ENCODE measurements at regions not wholly inside any gene's neighbourhood (a gene's known extent, or its start where the extent isn't known, plus 50 kb on each side); places are given as distances from the start of the nearest gene placed in this dataset.
A peak's percentile ranks its signal among the peaks of the same experiment; 100 is the strongest.

GRCh38 chr20:11473983-11474382, 443.7 kb upstream of the BTBD3 start:
- FAIRE-seq = no peak
- BruUV-seq (replicated peaks) = no TSS peak
- CTCF ChIA-PET = no interaction called here

GRCh38 chr20:11483697-11484096, 434.0 kb upstream of the BTBD3 start:
- no peaks in the 10 kb centered on the region for H3K27me3 ChIP-seq (replicated peaks in 1 of 2; ENCODE audit: control insufficient read depth in 2 of 2, insufficient read depth in 2 of 2, low read length in 1 of 2)
- ChIA-PET POLR2A (interaction anchor here (0.6 to 1.0 kb wide), 2 partner anchors 29 to 985 kb away, joined by 4 to 5 read pairs; no protein-coding TSS in a partner anchor), SMC1A (ENCODE audit: uncharacterized antibody, unreplicated experiment) (interaction anchor here (0.6 to 1.8 kb wide), 9 partner anchors 9 to 322 kb away, joined by 3 to 10 read pairs (median 3); no protein-coding TSS in a partner anchor), RAD21 (ENCODE audit: unreplicated experiment) (interaction anchor here (0.6 to 6.4 kb wide), 4 partner anchors 25 to 99 kb away, joined by 3 to 29 read pairs (median 6); no protein-coding TSS in a partner anchor), CTCF (interaction anchor here (0.8 to 3.9 kb wide), 5 partner anchors 12 to 278 kb away, joined by 3 to 13 read pairs (median 3); no protein-coding TSS in a partner anchor)
- H3K36me3 ChIP-seq (ENCODE audit: control insufficient read depth in 2 of 2, insufficient read depth in 2 of 2, low read length in 1 of 2) = no peaks in the 10 kb centered on the region
- intact Hi-C loops (cut with micrococcal nuclease; ENCODE audit: unreplicated experiment) = no loop called here
- no peak overlapping the region for H2AFZ ChIP-seq (ENCODE audit: control insufficient read depth, low read depth, low read length)
- no peak overlapping the region for H3K27ac ChIP-seq (ENCODE audit: control insufficient read depth, insufficient read depth)
- in situ Hi-C loops (cut with MboI) = no loop called here
- ATAC-seq (peak; percentile 69), FAIRE-seq (no peak), DNase-seq (ENCODE audit: low read depth, low spot score) (no peak)
- no peaks in the 10 kb centered on the region for H3K9me3 ChIP-seq (replicated peaks; ENCODE audit: control insufficient read depth, insufficient read depth, low read length)
- H3K4me1 ChIP-seq (ENCODE audit: control insufficient read depth, insufficient read depth, low read length) = no peaks in the 10 kb centered on the region
- no peaks in the 10 kb centered on the region for H4K20me1 ChIP-seq (ENCODE audit: control insufficient read depth, insufficient read depth)
- whole genome bisulfite sequencing (ENCODE audit: insufficient coverage, insufficient replicate concordance, low lambda C conversion rate, missing lambda C conversion rate) = 4% methylated on average over 1 of the region's 1 CpG
- H3K4me2 ChIP-seq (ENCODE audit: control insufficient read depth, insufficient read depth) = no peak overlapping the region
- no peak overlapping the region for H3K4me3 ChIP-seq
- H3K79me2 ChIP-seq (ENCODE audit: control insufficient read depth, insufficient read depth, low read length) = no peaks in the 10 kb centered on the region
- BruUV-seq (replicated peaks) = no TSS peak
- H3K9ac ChIP-seq (ENCODE audit: control insufficient read depth, insufficient read depth, low read length) = no peak overlapping the region
- TF ChIP-seq ATF2 (IDR thresholded peaks at IDR 0.05; ENCODE audit: low read length) (no peak), EP300 (IDR thresholded peaks at IDR 0.05; ENCODE audit: borderline replicate concordance in 1 of 2, control insufficient read depth in 1 of 2, low read depth in 2 of 2, low read length in 2 of 2) (no peak; a peak in 1 of 4 replicates), REST (IDR thresholded peaks at IDR 0.05; ENCODE audit: low read depth, low read length) (no peak), ZNF384 (IDR thresholded peaks at IDR 0.05; ENCODE audit: borderline replicate concordance, low read depth, low read length) (peak; percentile 52), ZNF207 (IDR thresholded peaks at IDR 0.05; ENCODE audit: borderline replicate concordance) (no peak), IRF3 (IDR thresholded peaks at IDR 0.05) (no peak)

More at GRCh38 chr20:11473983-11474382, 443.7 kb upstream of the BTBD3 start:
- RAD21 ChIA-PET (ENCODE audit: unreplicated experiment) = no interaction called here
- no peaks in the 10 kb centered on the region for H3K27me3 ChIP-seq (replicated peaks in 1 of 2; ENCODE audit: control insufficient read depth in 2 of 2, insufficient read depth in 2 of 2, low read length in 1 of 2)
- H3K4me1 ChIP-seq (ENCODE audit: control insufficient read depth, insufficient read depth, low read length) = no peaks in the 10 kb centered on the region
- no peak overlapping the region for H2AFZ ChIP-seq (ENCODE audit: control insufficient read depth, low read depth, low read length)
- TF ChIP-seq RBBP5 (conservative IDR thresholded peaks at IDR 0.05) (no peak), NR2F1 (conservative IDR thresholded peaks at IDR 0.05) (no peak), SUZ12 (IDR thresholded peaks at IDR 0.05; ENCODE audit: unreplicated experiment) (no peak), ZNF207 (IDR thresholded peaks at IDR 0.05; ENCODE audit: borderline replicate concordance) (no peak), SP1 (IDR thresholded peaks at IDR 0.05; ENCODE audit: low read depth, low read length) (no peak), RAD51 (IDR thresholded peaks at IDR 0.05) (no peak), ZSCAN29 (IDR thresholded peaks at IDR 0.05) (no peak)
- no peak overlapping the region for H3K4me2 ChIP-seq (ENCODE audit: control insufficient read depth, insufficient read depth)
- no peak for DNase-seq (ENCODE audit: low read depth, low spot score)
- H3K27ac ChIP-seq (ENCODE audit: control insufficient read depth, insufficient read depth) = no peak overlapping the region
- H3K9me3 ChIP-seq (replicated peaks; ENCODE audit: control insufficient read depth, insufficient read depth, low read length) = no peaks in the 10 kb centered on the region; the same call in 2 of the 3 replicates
- no peaks in the 10 kb centered on the region for H3K79me2 ChIP-seq (ENCODE audit: control insufficient read depth, insufficient read depth, low read length)
- SMC1A ChIA-PET (ENCODE audit: uncharacterized antibody, unreplicated experiment) = interaction anchor here (8.1 kb wide), 1 partner anchor 14 kb away, joined by 30 read pairs; no protein-coding TSS in a partner anchor
- ATAC-seq = no peak
- intact Hi-C loops (cut with micrococcal nuclease; ENCODE audit: unreplicated experiment) = no loop called here
- H3K9ac ChIP-seq (ENCODE audit: control insufficient read depth, insufficient read depth, low read length) = no peak overlapping the region
- H4K20me1 ChIP-seq (ENCODE audit: control insufficient read depth, insufficient read depth) = no peaks in the 10 kb centered on the region
- no peaks in the 10 kb centered on the region for H3K36me3 ChIP-seq (ENCODE audit: control insufficient read depth in 2 of 2, insufficient read depth in 2 of 2, low read length in 1 of 2)
- in situ Hi-C loops (cut with MboI) = no loop called here
- POLR2A ChIA-PET = no interaction called here
- H3K4me3 ChIP-seq = no peak overlapping the region

Measured in GM12878 (cell line).